PFSK-1 (cell line): ENCODE measurements at regions not wholly inside any gene's neighbourhood (a gene's known extent, or its start where the extent isn't known, plus 50 kb on each side); places are given as distances from the start of the nearest gene placed in this dataset.

Experiments
- FOXP2 ChIP-seq: optimal IDR thresholded peaks from 2 replicates; pipeline ENCODE3; 2011; ENCODE audit warnings: borderline replicate concordance, control low read depth, inconsistent platforms; ENCODE audit not compliant: insufficient read depth; ENCODE audit errors: extremely low read length, extremely low read depth
- POLR2AphosphoS5 ChIP-seq: IDR thresholded peaks from 2 replicates; pipeline ENCODE4 v1.6.1; 2012; ENCODE audit warnings: low read depth, mild to moderate bottlenecking, control low read depth, low read length, moderate library complexity
- SIN3A ChIP-seq: IDR thresholded peaks from 2 replicates; pipeline ENCODE4 v1.6.1; 2012; ENCODE audit warnings: mild to moderate bottlenecking, low read length, moderate library complexity, borderline replicate concordance; ENCODE audit not compliant: insufficient read depth
- TAF1 ChIP-seq: IDR thresholded peaks from 2 replicates; pipeline ENCODE4 v1.6.1; 2012; ENCODE audit warnings: low read length, control low read depth, borderline replicate concordance; ENCODE audit not compliant: insufficient read depth
- TF ChIP-seq, protein P1 (sequence below), 2 experiments: IDR thresholded peaks; 2 replicates each; pipeline versions ENCODE4 v1.6.1 to v1.8.0; 2011 to 2012; ENCODE audit warnings: low read depth in 2 of 2, low read length in 2 of 2, control low read depth in 1 of 2, inconsistent platforms in 1 of 2, mild to moderate bottlenecking in 1 of 2, moderate library complexity in 1 of 2; ENCODE audit not compliant: insufficient read depth in 1 of 2

GRCh38 chr10:64086083-64086767 lies 565.0 kb downstream of the REEP3 start:
- TF ChIP-seq TAF1 (no peak), FOXP2 (no peak), POLR2AphosphoS5 (no peak), SIN3A (no peak)
- TF ChIP-seq, protein P1, sequence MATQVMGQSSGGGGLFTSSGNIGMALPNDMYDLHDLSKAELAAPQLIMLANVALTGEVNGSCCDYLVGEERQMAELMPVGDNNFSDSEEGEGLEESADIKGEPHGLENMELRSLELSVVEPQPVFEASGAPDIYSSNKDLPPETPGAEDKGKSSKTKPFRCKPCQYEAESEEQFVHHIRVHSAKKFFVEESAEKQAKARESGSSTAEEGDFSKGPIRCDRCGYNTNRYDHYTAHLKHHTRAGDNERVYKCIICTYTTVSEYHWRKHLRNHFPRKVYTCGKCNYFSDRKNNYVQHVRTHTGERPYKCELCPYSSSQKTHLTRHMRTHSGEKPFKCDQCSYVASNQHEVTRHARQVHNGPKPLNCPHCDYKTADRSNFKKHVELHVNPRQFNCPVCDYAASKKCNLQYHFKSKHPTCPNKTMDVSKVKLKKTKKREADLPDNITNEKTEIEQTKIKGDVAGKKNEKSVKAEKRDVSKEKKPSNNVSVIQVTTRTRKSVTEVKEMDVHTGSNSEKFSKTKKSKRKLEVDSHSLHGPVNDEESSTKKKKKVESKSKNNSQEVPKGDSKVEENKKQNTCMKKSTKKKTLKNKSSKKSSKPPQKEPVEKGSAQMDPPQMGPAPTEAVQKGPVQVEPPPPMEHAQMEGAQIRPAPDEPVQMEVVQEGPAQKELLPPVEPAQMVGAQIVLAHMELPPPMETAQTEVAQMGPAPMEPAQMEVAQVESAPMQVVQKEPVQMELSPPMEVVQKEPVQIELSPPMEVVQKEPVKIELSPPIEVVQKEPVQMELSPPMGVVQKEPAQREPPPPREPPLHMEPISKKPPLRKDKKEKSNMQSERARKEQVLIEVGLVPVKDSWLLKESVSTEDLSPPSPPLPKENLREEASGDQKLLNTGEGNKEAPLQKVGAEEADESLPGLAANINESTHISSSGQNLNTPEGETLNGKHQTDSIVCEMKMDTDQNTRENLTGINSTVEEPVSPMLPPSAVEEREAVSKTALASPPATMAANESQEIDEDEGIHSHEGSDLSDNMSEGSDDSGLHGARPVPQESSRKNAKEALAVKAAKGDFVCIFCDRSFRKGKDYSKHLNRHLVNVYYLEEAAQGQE (IDR thresholded peaks at IDR 0.05; ENCODE audit: insufficient read depth in 1 of 2, low read depth in 2 of 2, low read length in 2 of 2): no peak

GRCh38 chr10:64089648-64090047 lies 568.4 kb downstream of the REEP3 start:
- no peak for TF ChIP-seq POLR2AphosphoS5
- no peak for TF ChIP-seq TAF1
- TF ChIP-seq, protein P1 (IDR thresholded peaks at IDR 0.05; ENCODE audit: insufficient read depth in 1 of 2, low read depth in 2 of 2, low read length in 2 of 2): no peak
- no peak for TF ChIP-seq SIN3A
- no peak for TF ChIP-seq FOXP2

GRCh38 chr10:64090865-64091264 lies 569.7 kb downstream of the REEP3 start:
- no peak for TF ChIP-seq POLR2AphosphoS5
- no peak for TF ChIP-seq TAF1
- no peak for TF ChIP-seq FOXP2
- no peak for TF ChIP-seq SIN3A
- TF ChIP-seq, protein P1 (IDR thresholded peaks at IDR 0.05; ENCODE audit: insufficient read depth in 1 of 2, low read depth in 2 of 2, low read length in 2 of 2): no peak

DNA sequence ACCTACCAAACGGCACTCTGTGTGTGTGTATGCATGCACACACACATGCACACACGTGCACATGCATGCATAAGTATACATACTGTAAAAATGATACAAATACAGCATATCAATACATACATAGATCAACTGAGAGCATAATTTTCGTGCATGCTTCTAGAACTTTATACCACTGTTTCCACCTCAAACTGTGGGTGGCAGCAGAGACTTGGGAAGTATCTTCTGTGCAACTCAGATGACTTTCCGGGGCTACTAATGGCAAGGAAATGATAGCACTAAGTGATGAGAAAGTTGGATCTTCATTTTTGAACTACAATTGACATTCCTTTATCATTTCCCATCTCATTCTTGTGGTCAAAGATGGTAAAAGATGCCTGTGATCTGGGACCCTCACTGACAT lies 570.7 kb downstream of the REEP3 start:
- TF ChIP-seq SIN3A (no peak), TAF1 (no peak), FOXP2 (no peak), POLR2AphosphoS5 (no peak)
- TF ChIP-seq, protein P1 (IDR thresholded peaks at IDR 0.05; ENCODE audit: insufficient read depth in 1 of 2, low read depth in 2 of 2, low read length in 2 of 2): no peak
